ENCODE measurements at regions not wholly inside any gene's neighbourhood (a gene's known extent, or its start where the extent isn't known, plus 50 kb on each side); places are given as distances from the start of the nearest gene placed in this dataset.

DNA sequence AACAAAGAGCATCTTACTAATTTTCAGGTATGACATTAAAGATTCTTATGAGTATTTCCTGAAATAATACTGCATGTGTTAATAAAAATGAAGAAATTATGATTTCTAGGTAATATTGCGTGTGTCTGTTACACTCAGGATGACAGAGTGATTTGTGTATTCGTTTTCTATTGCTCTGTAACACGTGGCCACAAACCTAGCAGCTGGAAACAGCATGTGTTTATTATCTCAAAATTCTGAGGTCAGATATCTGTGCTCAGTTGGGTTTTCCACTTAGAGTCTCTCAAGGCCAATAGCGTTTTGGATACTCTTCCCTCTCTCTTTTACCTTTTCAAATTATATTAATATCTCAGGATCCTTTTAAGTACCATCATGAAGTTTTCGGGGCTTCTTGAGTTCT is 667.9 kb upstream of the CDH7 start:
- no peak overlapping the region for H3K27ac ChIP-seq
- TF ChIP-seq, protein P1, sequence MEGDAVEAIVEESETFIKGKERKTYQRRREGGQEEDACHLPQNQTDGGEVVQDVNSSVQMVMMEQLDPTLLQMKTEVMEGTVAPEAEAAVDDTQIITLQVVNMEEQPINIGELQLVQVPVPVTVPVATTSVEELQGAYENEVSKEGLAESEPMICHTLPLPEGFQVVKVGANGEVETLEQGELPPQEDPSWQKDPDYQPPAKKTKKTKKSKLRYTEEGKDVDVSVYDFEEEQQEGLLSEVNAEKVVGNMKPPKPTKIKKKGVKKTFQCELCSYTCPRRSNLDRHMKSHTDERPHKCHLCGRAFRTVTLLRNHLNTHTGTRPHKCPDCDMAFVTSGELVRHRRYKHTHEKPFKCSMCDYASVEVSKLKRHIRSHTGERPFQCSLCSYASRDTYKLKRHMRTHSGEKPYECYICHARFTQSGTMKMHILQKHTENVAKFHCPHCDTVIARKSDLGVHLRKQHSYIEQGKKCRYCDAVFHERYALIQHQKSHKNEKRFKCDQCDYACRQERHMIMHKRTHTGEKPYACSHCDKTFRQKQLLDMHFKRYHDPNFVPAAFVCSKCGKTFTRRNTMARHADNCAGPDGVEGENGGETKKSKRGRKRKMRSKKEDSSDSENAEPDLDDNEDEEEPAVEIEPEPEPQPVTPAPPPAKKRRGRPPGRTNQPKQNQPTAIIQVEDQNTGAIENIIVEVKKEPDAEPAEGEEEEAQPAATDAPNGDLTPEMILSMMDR (IDR thresholded peaks at IDR 0.05) = no peak
- H3K4me1 ChIP-seq = no peaks in the 10 kb centered on the region
- no peaks in the 10 kb centered on the region for H3K27me3 ChIP-seq
- no peaks in the 10 kb centered on the region for H3K9me3 ChIP-seq
- DNase-seq (ENCODE audit: low spot score) = no peak
- H3K36me3 ChIP-seq = no peaks in the 10 kb centered on the region
- no peak overlapping the region for H3K4me3 ChIP-seq

DNA sequence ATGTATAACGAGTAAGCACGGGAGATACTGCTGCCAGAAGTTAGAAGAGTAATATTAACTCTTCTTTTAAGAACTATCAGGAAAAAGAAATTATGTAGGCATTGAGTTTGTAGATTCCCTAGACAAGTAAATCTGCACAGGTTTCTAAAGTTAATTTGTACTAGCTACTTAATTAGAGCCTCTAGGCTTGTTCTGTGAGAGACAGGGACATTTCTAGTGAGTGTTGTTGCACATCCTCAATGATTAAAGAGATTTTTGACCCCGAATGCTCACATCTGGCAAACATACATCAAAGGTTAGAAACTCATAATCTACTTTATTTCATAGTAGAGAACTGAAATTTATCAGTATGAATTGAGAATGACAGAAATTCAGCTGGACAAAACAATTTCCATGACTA is 669.0 kb upstream of the CDH7 start:
- Histone ChIP-seq H3K4me1 (no peaks in the 10 kb centered on the region), H3K27ac (no peak overlapping the region), H3K36me3 (no peaks in the 10 kb centered on the region), H3K27me3 (no peaks in the 10 kb centered on the region), H3K9me3 (no peaks in the 10 kb centered on the region), H3K4me3 (no peak overlapping the region)
- TF ChIP-seq, protein P1 (IDR thresholded peaks at IDR 0.05) = no peak
- no peak for DNase-seq (ENCODE audit: low spot score)

DNA sequence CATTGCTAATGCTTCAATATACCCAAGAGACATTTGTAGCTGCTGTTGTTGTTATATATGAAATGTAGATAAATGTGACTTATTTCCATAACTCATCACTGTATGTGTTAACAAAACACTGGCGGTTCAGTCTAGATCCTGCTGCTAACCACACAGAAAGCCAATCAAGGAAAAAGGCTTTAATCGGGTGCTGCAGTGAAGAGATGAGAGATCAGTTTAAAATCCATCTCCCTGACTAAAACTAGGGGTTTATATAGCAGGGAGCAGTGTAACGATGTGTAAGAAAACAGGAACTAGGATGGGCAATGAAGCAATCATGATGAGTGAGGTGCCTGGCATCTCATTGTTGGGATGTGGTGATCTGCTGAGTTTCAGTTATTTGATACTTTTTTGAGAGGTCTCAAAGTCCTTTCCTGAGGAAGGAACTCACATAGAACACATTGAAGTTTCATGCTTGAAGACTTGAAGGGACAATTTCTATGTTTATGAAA is 677.7 kb upstream of the CDH7 start:
- Histone ChIP-seq H3K27me3 (no peaks in the 10 kb centered on the region), H3K9me3 (no peaks in the 10 kb centered on the region), H3K4me1 (no peaks in the 10 kb centered on the region), H3K4me3 (no peak overlapping the region), H3K27ac (no peak overlapping the region), H3K36me3 (no peaks in the 10 kb centered on the region)
- TF ChIP-seq, protein P1 (IDR thresholded peaks at IDR 0.05) = no peak
- no peak for DNase-seq (ENCODE audit: low spot score)

DNA sequence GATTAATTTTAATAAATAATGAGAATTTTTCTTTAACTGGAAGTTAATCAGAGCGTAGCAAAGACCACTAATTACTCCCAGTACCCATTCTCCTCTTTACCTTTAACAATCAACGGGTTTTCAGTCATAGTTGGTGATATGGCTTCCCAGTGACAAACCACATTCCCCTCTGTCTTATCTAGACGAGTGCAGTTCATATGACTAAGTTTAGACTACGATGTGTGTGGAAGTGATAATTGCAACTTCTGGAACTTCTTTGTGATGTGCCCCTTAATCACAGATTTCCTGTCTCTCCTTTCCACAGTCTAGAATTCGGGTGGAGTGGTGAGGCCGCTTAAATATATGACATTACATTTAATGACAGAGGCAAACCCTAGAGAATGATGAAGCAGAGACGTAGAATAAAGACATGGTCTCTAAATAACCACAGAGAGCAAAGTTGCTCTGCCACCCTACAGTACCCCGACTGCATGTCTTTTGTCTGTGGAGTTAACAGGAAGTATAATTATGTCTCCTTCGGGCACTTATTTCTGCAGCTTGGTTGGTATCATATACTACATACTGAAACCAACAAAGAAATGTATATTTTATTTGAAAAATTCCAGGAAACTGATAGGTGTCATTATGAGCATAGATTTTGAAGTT is 693.3 kb upstream of the CDH7 start:
- Histone ChIP-seq H3K9me3 (no peaks in the 10 kb centered on the region), H3K27me3 (no peaks in the 10 kb centered on the region), H3K36me3 (no peaks in the 10 kb centered on the region), H3K4me3 (peak overlapping the region; percentile 9 to 19), H3K27ac (peak overlapping the region in 1 of 2 donors; percentile 23), H3K4me1 (no peaks in the 10 kb centered on the region)
- TF ChIP-seq, protein P1 (IDR thresholded peaks at IDR 0.05) = no peak
- DNase-seq (ENCODE audit: low spot score) = no peak

DNA sequence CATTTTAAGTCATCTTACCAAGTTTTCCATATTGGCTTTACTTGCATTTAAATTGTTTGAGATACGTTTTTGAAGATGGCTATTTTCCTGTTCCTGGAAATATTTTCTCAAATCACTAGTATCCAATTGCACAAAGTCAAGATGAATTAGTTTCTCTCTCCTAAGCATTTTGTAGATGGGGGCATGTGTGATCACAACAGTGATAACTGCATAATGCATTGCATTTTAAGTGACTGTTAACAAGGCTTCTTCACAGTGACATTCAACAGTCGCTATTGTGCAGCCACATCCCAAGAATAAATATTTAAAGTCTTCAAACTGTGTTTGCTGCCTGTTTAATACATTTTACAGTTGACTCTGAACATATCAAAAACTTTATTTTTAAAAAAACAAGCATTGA is 694.2 kb upstream of the CDH7 start:
- no peak overlapping the region for H3K27ac ChIP-seq
- DNase-seq (ENCODE audit: low spot score) = no peak
- H3K36me3 ChIP-seq = no peaks in the 10 kb centered on the region
- no peak overlapping the region for H3K4me3 ChIP-seq
- TF ChIP-seq, protein P1 (IDR thresholded peaks at IDR 0.05) = no peak
- H3K4me1 ChIP-seq = no peaks in the 10 kb centered on the region
- H3K27me3 ChIP-seq = no peaks in the 10 kb centered on the region
- H3K9me3 ChIP-seq = no peaks in the 10 kb centered on the region

DNA sequence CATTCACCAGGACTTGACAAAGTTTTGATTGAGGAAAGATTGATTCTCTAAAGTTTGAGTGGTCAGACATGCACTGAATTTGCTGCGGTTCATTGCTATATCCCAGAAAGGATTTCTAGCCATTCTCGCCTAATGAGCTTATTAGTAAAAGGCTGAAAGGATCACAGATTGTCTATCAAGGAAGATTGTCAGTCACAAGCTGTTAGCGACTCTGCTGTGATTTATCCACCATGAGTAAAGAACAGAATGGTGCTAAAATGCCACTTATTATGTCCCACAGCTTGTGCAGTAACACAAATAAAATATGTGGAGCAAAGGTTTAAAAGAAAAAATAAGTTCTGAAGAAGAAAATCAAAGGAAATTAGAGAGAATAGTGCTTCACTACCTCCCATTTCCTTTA is 701.2 kb upstream of the CDH7 start:
- no peak overlapping the region for H3K27ac ChIP-seq
- DNase-seq (ENCODE audit: low spot score) = no peak
- no peaks in the 10 kb centered on the region for H3K4me1 ChIP-seq
- H3K4me3 ChIP-seq = no peak overlapping the region
- no peaks in the 10 kb centered on the region for H3K27me3 ChIP-seq
- TF ChIP-seq, protein P1 (IDR thresholded peaks at IDR 0.05) = no peak
- no peaks in the 10 kb centered on the region for H3K36me3 ChIP-seq
- no peaks in the 10 kb centered on the region for H3K9me3 ChIP-seq

Measured in right atrium auricular region (tissue), 2 donors.